Activated B cell treated with CpG ODN at 0.5 μM for 24 hours (primary cell): ENCODE measurements at regions not wholly inside any gene's neighbourhood (a gene's known extent, or its start where the extent isn't known, plus 50 kb on each side); places are given as distances from the start of the nearest gene placed in this dataset.

Source experiments
- ATAC-seq: fragments of 200-7000 bp; cut with Tn5 transposase; one replicate; pipeline ENCODE4 v1.10.0; 2021; ENCODE audit warnings: low read depth, mild to moderate bottlenecking, moderate library complexity
- CTCF ChIA-PET: fragments of 350-600 bp; sonication (Branson Sonifier 250); formaldehyde crosslinking; loops from one replicate; lab custom pipeline; 2021; ENCODE audit warnings: antibody characterized with exemption; lab: Charles Lee
- POLR2A ChIA-PET: fragments of 350-600 bp; sonication (Branson Sonifier 250); formaldehyde crosslinking; loops from one replicate; lab custom pipeline; 2021; ENCODE audit warnings: antibody characterized with exemption; lab: Charles Lee
- DNase-seq: peaks from one replicate; pipeline ENCODE4 v3.0.0; 2022
- H3K27ac Mint-ChIP-seq: one replicate; pipeline ENCODE4 v1.8.0; 2020; ENCODE audit warnings: mixed read lengths
- H3K27me3 Mint-ChIP-seq: one replicate; pipeline ENCODE4 v1.8.0; 2021; ENCODE audit warnings: mixed read lengths
- H3K36me3 Mint-ChIP-seq: one replicate; pipeline ENCODE4 v1.8.0; 2021; ENCODE audit warnings: low read depth, mixed read lengths
- H3K4me1 Mint-ChIP-seq: one replicate; pipeline ENCODE4 v1.8.0; 2021; ENCODE audit warnings: mixed read lengths
- H3K4me3 Mint-ChIP-seq: one replicate; pipeline ENCODE4 v1.8.0; 2020; ENCODE audit warnings: mild to moderate bottlenecking, mixed read lengths
- H3K9me3 Mint-ChIP-seq: one replicate; pipeline ENCODE4 v1.8.0; 2020; ENCODE audit warnings: mixed read lengths
- CTCF ChIP-seq: fragments of 200-600 bp; IDR thresholded peaks from one replicate; pipeline ENCODE4 v1.8.0; 2022; ENCODE audit warnings: antibody characterized with exemption, mild to moderate bottlenecking
- intact Hi-C: fragments of 100-400 bp; cut with micrococcal nuclease; formaldehyde crosslinking; loops from one replicate; pipeline ENCODE4 v1.15.1; 2024

GRCh38 chr9:115730396-115730795 is 423.2 kb upstream of the PAPPA start:
- no peak overlapping the region for H3K27ac Mint-ChIP-seq
- CTCF ChIA-PET: no interaction called here
- no peak overlapping the region for H3K4me3 Mint-ChIP-seq
- H3K27me3 Mint-ChIP-seq: no peaks in the 10 kb centered on the region
- no peaks in the 10 kb centered on the region for H3K36me3 Mint-ChIP-seq
- no peak for TF ChIP-seq CTCF
- ATAC-seq: no peak
- no peaks in the 10 kb centered on the region for H3K4me1 Mint-ChIP-seq
- no peak for DNase-seq
- POLR2A ChIA-PET: no interaction called here
- intact Hi-C loops: no loop called here
- H3K9me3 Mint-ChIP-seq: peaks cover 11% of the 10 kb centered on the region

GRCh38 chr9:115730845-115731244 is 422.7 kb upstream of the PAPPA start:
- ChIA-PET CTCF (no interaction called here), POLR2A (no interaction called here)
- ATAC-seq: no peak
- Mint-ChIP-seq H3K4me1 (no peaks in the 10 kb centered on the region), H3K4me3 (no peak overlapping the region), H3K27ac (no peak overlapping the region), H3K9me3 (peaks cover 11% of the 10 kb centered on the region), H3K27me3 (no peaks in the 10 kb centered on the region), H3K36me3 (no peaks in the 10 kb centered on the region)
- intact Hi-C loops: no loop called here
- no peak for TF ChIP-seq CTCF
- no peak for DNase-seq

GRCh38 chr9:115733318-115734110 is 420.1 kb upstream of the PAPPA start:
- no peak for ATAC-seq
- Mint-ChIP-seq H3K4me3 (no peak overlapping the region), H3K27me3 (peaks cover 2% of the 10 kb centered on the region), H3K27ac (no peak overlapping the region), H3K36me3 (no peaks in the 10 kb centered on the region), H3K9me3 (peaks cover 5% of the 10 kb centered on the region), H3K4me1 (no peaks in the 10 kb centered on the region)
- POLR2A ChIA-PET: no interaction called here
- CTCF ChIA-PET: no interaction called here
- TF ChIP-seq CTCF: no peak
- DNase-seq: no peak
- intact Hi-C loops: no loop called here

- CTCF ChIA-PET: no interaction called here
- TF ChIP-seq CTCF: no peak
- DNase-seq (no peak), ATAC-seq (no peak)
- no peaks in the 10 kb centered on the region for H3K4me1 Mint-ChIP-seq
- peaks cover 2% of the 10 kb centered on the region for H3K27me3 Mint-ChIP-seq
- POLR2A ChIA-PET: no interaction called here
- H3K27ac Mint-ChIP-seq: no peak overlapping the region
- no peaks in the 10 kb centered on the region for H3K9me3 Mint-ChIP-seq
- H3K4me3 Mint-ChIP-seq: no peak overlapping the region
- H3K36me3 Mint-ChIP-seq: no peaks in the 10 kb centered on the region
- intact Hi-C loops: no loop called here
Measured at GRCh38 chr9:115739096-115739875, 414.3 kb upstream of the PAPPA start.

GRCh38 chr9:115740986-115741385 is 412.6 kb upstream of the PAPPA start:
- Mint-ChIP-seq H3K4me3 (no peak overlapping the region), H3K27ac (no peak overlapping the region), H3K9me3 (no peaks in the 10 kb centered on the region), H3K27me3 (peaks cover 2% of the 10 kb centered on the region), H3K4me1 (no peaks in the 10 kb centered on the region), H3K36me3 (no peaks in the 10 kb centered on the region)
- DNase-seq: no peak
- TF ChIP-seq CTCF: no peak
- no peak for ATAC-seq
- POLR2A ChIA-PET: no interaction called here
- CTCF ChIA-PET: no interaction called here
- intact Hi-C loops: no loop called here
